Dedifferentiated amniotic fluid mesenchymal stem cell (primary cell): ENCODE measurements at regions not wholly inside any gene's neighbourhood (a gene's known extent, or its start where the extent isn't known, plus 50 kb on each side); places are given as distances from the start of the nearest gene placed in this dataset.

ENCODE experiments used
- DNase-seq: peaks from one replicate; pipeline ENCODE4 v3.0.0-alpha.2; 2016; ENCODE audit errors: extremely low spot score

GRCh38 chr12:97324471-97324870, 138.1 kb upstream of the RMST start:
- no peak for DNase-seq

- DNase-seq, result no peak
Measured at GRCh38 chr12:97335115-97335514, 127.5 kb upstream of the RMST start.

DNA sequence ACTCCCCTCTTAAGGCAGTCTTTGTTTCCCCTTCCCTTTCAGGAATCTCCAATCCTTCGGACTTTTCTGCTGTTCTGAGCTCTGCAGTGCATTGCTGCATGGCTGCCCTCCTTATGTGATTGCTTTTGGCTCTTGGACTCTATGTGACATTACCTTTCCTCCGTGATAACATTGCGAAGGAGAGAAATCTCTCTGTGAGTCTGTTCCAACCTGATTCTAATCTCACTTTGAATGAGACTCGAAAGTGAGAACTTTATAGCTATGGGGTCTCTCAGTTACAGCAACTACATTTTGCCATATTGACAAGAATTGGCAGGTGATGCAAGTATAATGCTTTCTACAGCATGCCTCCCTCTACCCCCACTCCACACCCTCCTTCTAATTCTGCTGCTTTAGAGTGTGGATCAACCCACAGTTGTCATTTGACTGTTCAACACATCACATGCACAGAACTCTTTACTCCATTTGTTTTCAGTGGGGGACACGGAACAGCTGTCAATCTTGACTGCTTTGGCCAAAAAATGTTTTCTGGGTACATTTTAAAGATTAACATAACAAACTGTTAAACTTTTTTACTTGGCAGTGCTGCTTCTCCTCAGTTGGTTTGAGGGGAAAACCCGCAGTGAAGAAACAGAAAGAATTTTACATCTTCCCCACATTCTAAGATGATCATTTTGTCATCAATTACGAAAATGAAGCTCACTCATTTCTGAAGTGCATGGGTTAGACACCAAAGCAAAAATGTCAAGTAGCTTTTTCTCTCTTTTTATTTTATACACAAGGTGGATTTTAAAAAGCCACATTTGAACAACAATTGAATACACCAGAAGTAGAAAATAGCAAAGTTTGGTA, 125.5 kb upstream of the RMST start:
- DNase-seq, result no peak

DNA sequence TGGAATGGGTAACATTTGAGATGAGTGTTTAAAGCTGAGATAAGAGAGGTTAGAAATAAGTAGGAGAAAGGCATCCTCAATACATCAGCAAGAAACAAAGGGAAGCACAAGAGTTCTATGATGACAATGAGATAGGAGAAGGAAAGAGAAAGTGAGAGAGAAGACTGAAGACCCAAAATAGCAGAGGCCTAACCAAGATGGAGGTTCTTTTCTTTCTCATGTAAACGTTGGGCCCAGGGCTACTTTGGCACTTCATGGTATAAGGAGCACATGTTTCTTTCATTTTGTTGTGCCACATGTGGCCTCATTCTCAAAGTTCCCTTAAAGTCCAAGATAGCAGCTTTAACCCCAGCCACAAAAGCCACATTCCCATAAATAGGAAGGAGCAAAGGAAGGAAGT, 120.5 kb upstream of the RMST start:
- DNase-seq, result no peak

DNA sequence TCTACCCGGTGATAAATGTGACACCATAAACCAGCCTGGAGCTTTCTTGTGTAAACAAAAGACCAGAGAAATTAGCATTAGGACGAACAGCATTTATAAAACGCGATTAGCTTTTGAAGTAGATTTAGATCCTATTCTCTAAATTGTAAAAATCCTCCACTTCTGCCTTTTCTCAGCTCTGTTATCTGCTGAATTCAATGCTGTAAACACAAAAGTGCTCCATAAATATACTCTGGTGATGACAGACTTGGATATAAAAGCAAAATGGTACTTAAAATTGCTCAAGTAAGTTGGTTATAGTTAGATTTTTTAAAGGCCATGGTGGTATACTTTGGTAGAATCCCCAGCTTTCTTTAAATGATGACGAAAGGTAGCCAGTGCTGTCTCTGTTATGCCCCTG, 114.6 kb upstream of the RMST start:
- no peak for DNase-seq

- no peak for DNase-seq
Measured at GRCh38 chr12:97358361-97358760, 104.2 kb upstream of the RMST start.

DNA sequence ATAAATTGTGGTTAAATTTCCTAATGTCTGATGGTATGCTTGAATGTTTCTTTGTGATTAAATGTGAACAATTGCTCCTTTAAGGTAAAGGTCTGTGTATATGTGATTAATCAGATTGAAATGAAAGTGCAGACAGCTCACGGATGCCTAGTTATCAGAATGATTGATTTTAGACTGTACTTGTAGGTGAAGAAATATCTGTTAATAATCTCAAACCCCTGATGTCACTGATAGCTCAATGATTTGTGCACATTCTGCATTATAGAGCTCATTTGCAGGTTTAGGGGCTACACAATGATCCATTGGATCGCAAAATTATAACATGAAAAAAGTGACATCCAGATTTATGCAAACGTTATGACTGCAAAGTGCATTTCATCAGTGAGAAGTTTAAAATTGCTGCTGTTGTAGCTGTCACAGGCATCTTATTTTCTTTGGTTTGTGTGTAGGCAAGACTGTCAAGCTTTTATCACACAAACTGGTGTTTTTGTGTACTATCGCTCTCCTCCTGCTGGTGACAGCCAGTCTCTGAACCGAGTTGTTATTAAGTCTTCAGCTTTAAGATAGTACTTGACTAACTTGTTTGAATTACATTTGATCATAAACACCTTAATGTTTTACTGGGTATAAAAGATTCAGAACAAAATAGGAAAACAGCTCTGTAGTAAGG, 103.4 kb upstream of the RMST start:
- DNase-seq, result no peak

DNA sequence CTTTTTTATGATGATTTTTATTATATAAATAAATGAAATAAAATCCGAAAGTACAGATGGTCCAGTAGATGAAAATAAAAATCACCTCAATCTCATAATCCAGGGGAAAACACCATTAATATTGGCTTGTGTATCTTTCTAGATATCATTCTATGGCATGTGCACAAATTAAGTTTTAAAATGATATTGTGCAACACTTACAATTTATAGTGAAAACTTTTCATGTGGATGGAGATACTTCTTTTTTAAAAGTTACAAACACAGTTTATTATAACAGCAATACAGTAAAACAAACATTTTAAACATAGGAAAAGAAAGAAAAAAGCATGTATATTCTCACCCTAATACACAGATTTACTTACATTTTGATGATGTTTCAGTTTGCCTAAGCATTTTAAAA, 98.9 kb upstream of the RMST start:
- no peak for DNase-seq

- DNase-seq, result no peak
Measured at GRCh38 chr12:97368462-97369163, 94.0 kb upstream of the RMST start.

DNA sequence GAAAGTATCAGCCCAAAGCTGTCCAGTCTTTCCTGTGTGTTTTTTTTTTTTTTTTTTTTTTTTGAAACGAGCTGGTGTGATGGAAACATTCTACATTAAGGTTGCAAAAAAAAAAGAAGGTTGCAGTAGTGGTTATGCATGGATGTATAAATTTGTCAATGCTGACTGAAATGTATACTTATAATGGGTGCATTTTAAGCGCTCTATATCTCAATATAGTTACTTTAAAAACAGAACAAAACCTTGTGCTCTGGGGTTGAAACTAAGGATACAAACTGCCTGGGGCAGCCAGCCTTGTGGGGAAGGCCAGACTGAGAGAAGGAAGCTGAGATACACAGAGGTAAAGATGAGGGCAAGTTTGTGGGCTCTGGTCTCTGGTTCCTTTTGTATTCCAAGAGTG, 87.3 kb upstream of the RMST start:
- DNase-seq, result no peak

DNA sequence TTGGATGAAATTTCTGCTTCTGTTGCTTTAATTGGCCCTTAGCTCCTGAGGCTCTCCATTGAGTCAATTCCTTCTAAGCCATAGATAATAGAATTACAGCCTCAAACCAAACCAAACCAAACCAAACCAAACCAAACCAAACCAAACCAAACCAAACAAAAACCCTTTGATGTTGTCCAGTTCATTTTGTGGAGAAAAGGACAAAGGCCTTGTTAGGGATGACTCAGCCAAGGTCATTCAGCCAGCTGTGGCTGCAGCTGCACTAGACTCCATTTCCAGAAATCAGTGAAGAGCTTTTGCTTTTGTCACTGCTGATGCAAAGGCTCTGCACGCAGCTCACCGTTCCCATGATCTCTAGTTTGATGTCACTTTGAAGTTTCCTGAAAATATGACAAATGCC, 82.2 kb upstream of the RMST start:
- DNase-seq, result no peak

DNA sequence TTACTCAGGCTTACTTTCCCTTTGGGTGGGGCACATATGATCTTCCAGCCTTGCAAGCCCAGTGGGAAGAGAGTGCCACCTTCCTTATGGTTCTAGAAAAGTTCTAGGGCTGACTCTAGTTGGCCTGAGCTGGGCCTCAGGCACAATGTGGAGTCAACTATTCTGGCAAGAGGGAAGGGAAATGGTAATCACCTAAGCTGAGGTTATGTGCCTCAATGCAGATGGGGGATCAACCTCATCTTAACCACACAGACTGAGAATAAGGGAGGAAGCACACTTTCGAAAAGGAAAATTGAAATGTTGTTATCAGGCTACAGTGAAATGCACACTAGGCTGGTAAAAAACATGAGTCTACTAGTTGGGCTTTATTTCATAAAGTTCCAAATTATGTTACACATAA, 77.5 kb upstream of the RMST start:
- no peak for DNase-seq

DNA sequence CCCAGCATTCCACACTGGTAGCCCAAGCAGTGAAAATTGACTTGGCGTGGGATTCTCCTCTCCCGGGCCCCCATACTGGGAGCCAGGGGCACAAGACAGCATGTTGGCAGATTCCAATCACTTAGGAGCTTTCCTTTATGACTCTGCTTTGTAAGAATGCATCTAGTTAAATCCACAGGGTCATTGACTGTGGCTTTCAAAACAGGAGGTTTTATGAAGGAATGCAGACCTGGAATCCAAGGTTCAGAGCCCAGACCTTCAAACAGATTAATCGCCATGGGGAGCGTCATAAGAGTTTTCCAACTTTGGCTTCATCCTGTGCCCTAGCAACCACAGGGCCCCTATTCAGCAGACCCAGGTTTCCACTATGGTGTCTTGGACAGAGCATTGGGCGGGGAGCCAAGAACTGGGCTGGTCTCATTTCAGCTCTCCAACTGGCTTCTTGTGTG, 76.4 kb upstream of the RMST start:
- DNase-seq, result no peak

DNA sequence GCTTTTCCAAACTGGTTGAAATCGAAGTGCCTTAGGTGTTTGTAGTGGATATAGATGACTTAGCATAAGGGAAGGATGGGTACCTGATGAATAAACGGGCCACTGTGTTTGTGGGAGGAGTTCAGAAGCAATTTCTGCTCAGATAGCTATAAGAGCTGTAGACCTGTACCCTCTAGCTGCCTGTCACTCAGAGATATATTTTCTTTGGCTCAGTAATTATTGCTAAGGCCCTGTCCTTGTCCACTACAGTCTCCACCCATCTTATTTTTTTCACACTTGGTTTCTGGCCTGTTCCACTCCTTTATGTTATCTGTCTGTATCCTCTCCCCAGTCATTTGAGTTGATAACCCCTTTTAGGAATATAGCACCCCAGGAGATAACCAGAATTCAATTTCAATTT, 74.8 kb upstream of the RMST start:
- no peak for DNase-seq

- DNase-seq, result no peak
Measured at GRCh38 chr12:97394657-97395056, 67.9 kb upstream of the RMST start.

- DNase-seq, result no peak
Measured at GRCh38 chr12:97397008-97397407, 65.6 kb upstream of the RMST start.

DNA sequence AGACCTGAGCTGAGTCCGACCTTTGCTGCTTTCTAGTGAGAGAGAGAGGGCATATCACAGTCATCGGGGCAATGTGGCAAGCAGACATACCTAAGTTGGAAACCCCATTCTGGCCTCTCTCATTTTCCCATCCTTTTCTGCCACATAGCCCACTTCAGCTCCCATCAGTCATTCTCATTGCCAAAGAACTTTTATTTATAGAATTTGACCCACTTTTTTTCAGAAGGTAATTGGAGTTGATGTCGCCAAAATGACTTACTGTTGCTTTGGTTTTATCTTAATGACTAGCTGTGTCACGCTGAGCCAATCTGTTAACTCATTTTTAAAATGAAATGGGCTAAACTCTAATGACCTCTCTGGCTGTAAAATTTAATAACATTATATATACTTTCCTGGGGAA, 63.9 kb upstream of the RMST start:
- DNase-seq, result no peak

- DNase-seq, result no peak
Measured at GRCh38 chr12:97404093-97404492, 58.5 kb upstream of the RMST start.

GRCh38 chr12:97404543-97404942, 58.1 kb upstream of the RMST start:
- peak; percentile 25 for DNase-seq

GRCh38 chr12:97408363-97408762, 54.2 kb upstream of the RMST start:
- no peak for DNase-seq

- no peak for DNase-seq
Measured at GRCh38 chr12:97411341-97411740, 51.3 kb upstream of the RMST start.
